Glutamatergic neuron (in vitro differentiated cells): ENCODE measurements at regions not wholly inside any gene's neighbourhood (a gene's known extent, or its start where the extent isn't known, plus 50 kb on each side); places are given as distances from the start of the nearest gene placed in this dataset.
"Not testable (repeated sequence)": the region's sequence is repeated elsewhere in the genome, so short reads cannot be mapped to it uniquely, and the experiment has no call there.

Source experiments
- DNase-seq: peaks from one replicate; pipeline ENCODE4 v3.0.0; 2022
- H3K27ac Mint-ChIP-seq: one replicate; pipeline ENCODE4 v1.8.0; 2020; ENCODE audit warnings: mild to moderate bottlenecking, mixed read lengths, inconsistent platforms; ENCODE audit not compliant: unreplicated experiment
- H3K27me3 Mint-ChIP-seq: one replicate; pipeline ENCODE4 v1.8.0; 2020; ENCODE audit warnings: mild to moderate bottlenecking, moderate library complexity, mixed read lengths, inconsistent platforms; ENCODE audit not compliant: unreplicated experiment
- H3K36me3 Mint-ChIP-seq: one replicate; pipeline ENCODE4 v1.8.0; 2020; ENCODE audit warnings: mild to moderate bottlenecking, mixed read lengths, inconsistent platforms; ENCODE audit not compliant: unreplicated experiment
- H3K4me1 Mint-ChIP-seq: one replicate; pipeline ENCODE4 v1.8.0; 2020; ENCODE audit warnings: mild to moderate bottlenecking, low read depth, mixed read lengths, inconsistent platforms; ENCODE audit not compliant: unreplicated experiment
- H3K4me3 Mint-ChIP-seq: one replicate; pipeline ENCODE4 v1.8.0; 2020; ENCODE audit warnings: mild to moderate bottlenecking, mixed read lengths, inconsistent platforms; ENCODE audit not compliant: unreplicated experiment
- H3K9me3 Mint-ChIP-seq: one replicate; pipeline ENCODE4 v1.8.0; 2020; ENCODE audit warnings: mild to moderate bottlenecking, moderate library complexity, mixed read lengths, inconsistent platforms; ENCODE audit not compliant: unreplicated experiment
- TF ChIP-seq, protein P1 (sequence below): fragments of 200-600 bp; sonication (generic); IDR thresholded peaks from one replicate; pipeline ENCODE4 v1.5.0; 2021; ENCODE audit not compliant: partially characterized antibody, unreplicated experiment

DNA sequence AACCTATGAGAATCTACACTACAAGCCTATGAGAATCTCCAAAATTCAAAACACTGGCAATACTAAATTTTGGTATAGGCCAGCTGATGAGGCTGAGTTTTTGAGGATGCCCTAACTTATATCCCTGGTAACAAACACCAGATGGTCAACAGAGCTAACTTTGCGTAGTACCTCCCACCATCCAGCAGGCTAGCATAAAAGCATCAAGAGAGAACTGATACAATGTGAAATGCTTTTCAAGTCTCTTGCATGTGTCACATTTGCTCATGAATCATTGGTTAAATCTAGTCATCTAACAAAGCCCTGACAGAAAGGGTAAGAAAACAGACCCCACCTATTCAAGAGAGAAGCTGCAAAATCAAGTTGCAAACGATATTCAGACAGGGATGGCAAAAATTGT, 1609.7 kb upstream of the CDH9 start:
- TF ChIP-seq, protein P1, sequence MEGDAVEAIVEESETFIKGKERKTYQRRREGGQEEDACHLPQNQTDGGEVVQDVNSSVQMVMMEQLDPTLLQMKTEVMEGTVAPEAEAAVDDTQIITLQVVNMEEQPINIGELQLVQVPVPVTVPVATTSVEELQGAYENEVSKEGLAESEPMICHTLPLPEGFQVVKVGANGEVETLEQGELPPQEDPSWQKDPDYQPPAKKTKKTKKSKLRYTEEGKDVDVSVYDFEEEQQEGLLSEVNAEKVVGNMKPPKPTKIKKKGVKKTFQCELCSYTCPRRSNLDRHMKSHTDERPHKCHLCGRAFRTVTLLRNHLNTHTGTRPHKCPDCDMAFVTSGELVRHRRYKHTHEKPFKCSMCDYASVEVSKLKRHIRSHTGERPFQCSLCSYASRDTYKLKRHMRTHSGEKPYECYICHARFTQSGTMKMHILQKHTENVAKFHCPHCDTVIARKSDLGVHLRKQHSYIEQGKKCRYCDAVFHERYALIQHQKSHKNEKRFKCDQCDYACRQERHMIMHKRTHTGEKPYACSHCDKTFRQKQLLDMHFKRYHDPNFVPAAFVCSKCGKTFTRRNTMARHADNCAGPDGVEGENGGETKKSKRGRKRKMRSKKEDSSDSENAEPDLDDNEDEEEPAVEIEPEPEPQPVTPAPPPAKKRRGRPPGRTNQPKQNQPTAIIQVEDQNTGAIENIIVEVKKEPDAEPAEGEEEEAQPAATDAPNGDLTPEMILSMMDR = peak; percentile 60
- Mint-ChIP-seq H3K27me3 (no peaks in the 10 kb centered on the region), H3K4me1 (peaks cover 4% of the 10 kb centered on the region), H3K4me3 (no peak overlapping the region), H3K27ac (peak overlapping the region; percentile 82), H3K9me3 (no peaks in the 10 kb centered on the region), H3K36me3 (no peaks in the 10 kb centered on the region)
- no peak for DNase-seq

DNA sequence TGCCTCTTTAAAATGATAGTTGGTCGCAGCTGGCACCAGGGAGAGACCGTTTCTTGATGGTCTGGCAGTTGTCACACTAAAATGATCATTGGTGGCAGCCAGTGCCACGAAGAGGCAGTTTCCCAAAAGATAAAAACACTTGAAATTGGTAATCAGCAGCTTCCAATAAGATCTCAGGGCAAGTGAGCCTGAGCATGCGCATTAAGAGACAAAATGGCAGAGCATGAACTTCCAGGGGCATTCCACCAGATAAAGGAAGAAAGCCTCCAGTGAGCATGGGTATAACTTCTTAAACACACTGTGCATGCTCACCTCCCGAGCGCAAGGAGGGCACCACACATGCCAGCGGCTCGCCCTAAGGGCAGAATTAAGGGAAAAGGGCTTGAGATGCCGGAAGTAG, 1594.2 kb upstream of the CDH9 start:
- Mint-ChIP-seq H3K4me3 (no peak overlapping the region), H3K4me1 (no peaks in the 10 kb centered on the region), H3K27ac (no peak overlapping the region), H3K27me3 (peaks cover 3% of the 10 kb centered on the region), H3K9me3 (no peaks in the 10 kb centered on the region), H3K36me3 (no peaks in the 10 kb centered on the region)
- TF ChIP-seq, protein P1 = no peak
- DNase-seq = no peak

DNA sequence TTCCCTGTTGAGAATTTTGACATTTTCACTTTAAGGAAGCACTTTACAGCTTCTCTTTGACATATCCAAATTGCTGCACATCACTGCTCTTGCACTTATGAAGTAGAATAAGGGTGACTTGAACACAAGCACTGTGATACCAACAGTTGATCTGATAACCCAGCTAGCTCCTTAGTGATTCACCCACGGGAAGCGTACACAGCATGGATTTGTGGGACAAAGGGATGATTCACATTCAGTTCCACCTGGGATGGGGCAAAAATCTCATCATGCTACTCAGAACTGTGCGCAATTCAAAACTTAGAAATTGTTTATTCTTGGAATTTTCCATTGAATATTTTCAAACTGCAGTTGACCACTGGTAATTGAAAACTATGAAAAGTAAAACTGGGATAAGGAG, 1565.5 kb upstream of the CDH9 start:
- Mint-ChIP-seq H3K27ac (no peak overlapping the region), H3K4me3 (no peak overlapping the region), H3K27me3 (no peaks in the 10 kb centered on the region), H3K9me3 (no peaks in the 10 kb centered on the region), H3K4me1 (no peaks in the 10 kb centered on the region), H3K36me3 (no peaks in the 10 kb centered on the region)
- no peak for DNase-seq
- TF ChIP-seq, protein P1 = no peak

DNA sequence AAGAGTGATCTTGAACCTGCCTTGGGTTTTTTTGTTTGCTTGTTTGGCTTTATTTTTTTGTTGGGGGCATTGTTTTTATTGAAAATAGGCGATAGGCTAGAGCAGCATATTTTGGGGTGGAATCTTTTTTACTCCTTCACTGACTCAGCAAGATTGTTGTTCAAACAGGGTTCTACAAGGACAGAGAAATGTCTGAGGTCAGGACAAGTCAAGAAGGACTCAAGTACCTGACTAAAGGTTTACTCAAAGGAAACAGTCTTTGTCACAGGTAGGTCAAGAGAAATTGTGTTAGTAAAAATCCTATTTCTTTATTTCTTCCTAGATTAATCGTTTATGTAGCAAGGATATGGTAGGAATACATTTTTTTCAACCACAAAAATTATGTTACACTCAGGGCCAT, 1564.0 kb upstream of the CDH9 start:
- Mint-ChIP-seq H3K27ac (no peak overlapping the region), H3K27me3 (no peaks in the 10 kb centered on the region)

DNA sequence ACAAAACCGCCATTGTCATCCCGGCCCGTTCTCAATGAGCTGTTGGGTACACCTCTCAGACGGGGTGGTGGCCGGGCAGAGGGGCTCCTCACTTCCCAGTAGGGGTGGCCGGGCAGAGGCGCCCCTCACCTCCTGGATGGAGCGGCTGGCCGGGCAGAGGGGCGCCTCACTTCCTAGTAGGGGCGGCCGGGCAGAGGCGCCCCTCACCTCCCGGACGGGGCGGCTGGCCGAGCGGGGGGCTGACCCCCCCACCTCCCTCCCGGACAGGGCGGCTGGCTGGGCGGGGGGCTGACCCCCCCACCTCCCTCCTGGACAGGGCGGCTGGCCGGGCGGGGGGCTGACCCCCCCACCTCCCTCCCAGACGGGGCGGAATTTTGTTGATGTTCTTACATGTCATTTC, 1558.3 kb upstream of the CDH9 start:
- not testable (repeated sequence) for H3K27ac Mint-ChIP-seq, H3K36me3 Mint-ChIP-seq, H3K27me3 Mint-ChIP-seq, H3K4me3 Mint-ChIP-seq, H3K9me3 Mint-ChIP-seq, H3K4me1 Mint-ChIP-seq, DNase-seq

More for the DNA sequence above, 1564.0 kb upstream of the CDH9 start:
- Mint-ChIP-seq H3K9me3 (no peaks in the 10 kb centered on the region), H3K4me1 (no peaks in the 10 kb centered on the region), H3K4me3 (no peak overlapping the region), H3K36me3 (no peaks in the 10 kb centered on the region)
- TF ChIP-seq, protein P1 = no peak
- no peak for DNase-seq

GRCh38 chr5:28580616-28581015, 1542.2 kb upstream of the CDH9 start:
- no peak overlapping the region for H3K4me3 Mint-ChIP-seq
- no peaks in the 10 kb centered on the region for H3K4me1 Mint-ChIP-seq
- TF ChIP-seq, protein P1 = no peak
- H3K27ac Mint-ChIP-seq = no peak overlapping the region
- no peaks in the 10 kb centered on the region for H3K9me3 Mint-ChIP-seq
- DNase-seq = no peak
- no peaks in the 10 kb centered on the region for H3K36me3 Mint-ChIP-seq
- no peaks in the 10 kb centered on the region for H3K27me3 Mint-ChIP-seq
